ENCODE measurements at regions not wholly inside any gene's neighbourhood (a gene's known extent, or its start where the extent isn't known, plus 50 kb on each side); places are given as distances from the start of the nearest gene placed in this dataset.
A peak's percentile ranks its signal among the peaks of the same experiment; 100 is the strongest.

DNA sequence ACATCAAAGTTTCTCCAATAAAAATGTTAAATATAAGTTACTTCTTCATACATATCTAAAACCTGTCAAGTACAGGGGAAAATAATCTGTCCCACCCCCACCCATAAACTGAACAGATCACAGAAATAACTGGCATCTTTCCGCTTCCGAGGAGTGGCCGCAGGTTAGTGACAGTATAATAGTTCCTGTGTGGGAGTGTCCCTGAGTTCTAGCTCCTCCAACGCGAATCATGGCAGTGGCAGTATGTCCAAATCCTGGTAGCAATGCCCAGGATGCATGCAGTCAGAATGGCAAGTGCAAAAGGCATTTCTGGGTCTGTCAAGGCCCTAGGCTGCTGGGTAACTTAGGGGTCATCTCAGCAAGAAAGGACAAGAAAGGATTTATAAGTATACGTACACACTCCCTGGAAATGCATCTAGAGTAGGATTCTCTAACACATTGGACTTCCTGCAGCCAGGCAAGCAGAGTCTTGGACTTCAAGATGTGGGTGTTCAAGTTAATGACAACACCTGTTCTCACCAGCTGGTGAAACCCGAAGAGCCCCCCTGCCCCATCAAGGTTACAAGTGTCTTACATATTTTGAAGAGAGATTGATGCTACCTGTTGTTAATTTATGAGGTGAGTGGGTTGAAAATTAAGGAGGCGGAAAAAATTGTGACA, 94.4 kb upstream of the COL1A2 start:
- Histone ChIP-seq H3K9me3 (ENCODE audit: control insufficient read depth, insufficient read depth, low read depth, low read length) (no peaks in the 10 kb centered on the region), H3K4me3 (ENCODE audit: low read depth, low read length) (no peak overlapping the region), H3K27ac (ENCODE audit: extremely low read depth, low read depth, low read length) (no peak overlapping the region), H3K4me1 (ENCODE audit: control insufficient read depth, insufficient read depth, low read length) (no peaks in the 10 kb centered on the region; the same call in 1 of the 2 replicates), H3K36me3 (ENCODE audit: control insufficient read depth in 2 of 2, insufficient read depth in 1 of 2, low read length in 2 of 2) (no peaks in the 10 kb centered on the region)
- ChIA-PET POLR2A (no interaction called here), CTCF (interaction anchor here (0.7 to 8.4 kb wide), 7 partner anchors 10 to 1390 kb away, joined by 3 to 52 read pairs (median 4); partner anchors contain the start of gene COL1A2)
- TF ChIP-seq ZNF529 (tag by site-specific recombination; IDR thresholded peaks at IDR 0.05; ENCODE audit: insufficient replicate concordance) (no peak), ZNF654 (tag by site-specific recombination; IDR thresholded peaks at IDR 0.05; ENCODE audit: low read depth) (no peak), KLF1 (tag by site-specific recombination; IDR thresholded peaks at IDR 0.05) (no peak), ZNF747 (tag by site-specific recombination; IDR thresholded peaks at IDR 0.05) (no peak), ZNF16 (tag by site-specific recombination; IDR thresholded peaks at IDR 0.05; ENCODE audit: low read depth) (no peak), ZNF335 (tag by site-specific recombination; conservative IDR thresholded peaks at IDR 0.05) (no peak)
- TF ChIP-seq, protein P1, sequence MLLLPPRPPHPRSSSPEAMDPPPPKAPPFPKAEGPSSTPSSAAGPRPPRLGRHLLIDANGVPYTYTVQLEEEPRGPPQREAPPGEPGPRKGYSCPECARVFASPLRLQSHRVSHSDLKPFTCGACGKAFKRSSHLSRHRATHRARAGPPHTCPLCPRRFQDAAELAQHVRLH (tag by site-specific recombination; IDR thresholded peaks at IDR 0.05), result no peak

DNA sequence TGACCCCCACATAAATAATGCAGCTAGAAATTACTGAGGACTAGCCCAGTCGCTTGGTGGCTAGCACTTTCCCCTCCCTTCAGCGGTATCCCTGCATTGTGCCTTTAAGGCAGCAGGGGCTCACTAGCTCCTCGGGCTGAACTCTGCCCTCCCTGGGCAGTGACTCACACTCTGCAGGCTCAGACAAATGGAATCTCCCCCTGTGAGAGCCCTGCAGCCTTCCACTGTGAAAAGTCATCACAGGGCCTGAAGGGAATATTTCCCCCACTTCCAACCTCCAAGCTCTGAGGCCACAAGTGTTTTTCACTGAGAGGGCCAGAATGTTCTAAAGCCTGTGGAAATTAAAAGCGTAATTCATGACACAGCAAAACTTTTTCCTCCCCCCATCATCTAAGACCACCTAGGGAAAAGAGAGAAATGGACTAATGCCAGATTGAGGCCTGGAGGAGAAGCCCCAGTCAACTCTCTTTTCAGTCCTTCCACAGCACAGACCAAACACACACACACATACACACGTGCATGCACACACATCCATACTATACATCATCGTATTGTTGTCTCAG, 93.6 kb upstream of the COL1A2 start:
- ChIA-PET POLR2A (no interaction called here), CTCF (interaction anchor here (0.7 to 8.4 kb wide), 7 partner anchors 10 to 1389 kb away, joined by 3 to 52 read pairs (median 5); partner anchors contain the start of gene COL1A2)
- no peak overlapping the region for H3K27ac ChIP-seq (ENCODE audit: extremely low read depth, low read depth, low read length)
- H3K4me3 ChIP-seq (ENCODE audit: low read depth, low read length), result no peak overlapping the region
- no peaks in the 10 kb centered on the region for H3K36me3 ChIP-seq (ENCODE audit: control insufficient read depth in 2 of 2, insufficient read depth in 1 of 2, low read length in 2 of 2)
- no peaks in the 10 kb centered on the region; the same call in 1 of the 2 replicates for H3K4me1 ChIP-seq (ENCODE audit: control insufficient read depth, insufficient read depth, low read length)
- no peaks in the 10 kb centered on the region for H3K9me3 ChIP-seq (ENCODE audit: control insufficient read depth, insufficient read depth, low read depth, low read length)
- no peak for TF ChIP-seq ZNF132 (tag by site-specific recombination; IDR thresholded peaks at IDR 0.05; ENCODE audit: borderline replicate concordance)
- no peak for TF ChIP-seq ZNF548 (tag by site-specific recombination; IDR thresholded peaks at IDR 0.05)
- no peak for TF ChIP-seq ZNF202 (tag by site-specific recombination; IDR thresholded peaks at IDR 0.05; ENCODE audit: borderline replicate concordance)
- no peak for TF ChIP-seq ZSCAN16 (tag by site-specific recombination; IDR thresholded peaks at IDR 0.05)
- TF ChIP-seq ZNF2 (tag by site-specific recombination; IDR thresholded peaks at IDR 0.05), result no peak
- no peak for TF ChIP-seq ZFP37 (tag by site-specific recombination; IDR thresholded peaks at IDR 0.05)
- TF ChIP-seq ZNF530 (tag by site-specific recombination; IDR thresholded peaks at IDR 0.05; ENCODE audit: low read depth), result no peak
- no peak for TF ChIP-seq ZNF16 (tag by site-specific recombination; IDR thresholded peaks at IDR 0.05; ENCODE audit: low read depth)
- no peak for TF ChIP-seq ZNF24 (tag by site-specific recombination; IDR thresholded peaks at IDR 0.05)
- no peak for TF ChIP-seq MEIS1 (CRISPR knock-in tag; IDR thresholded peaks at IDR 0.05; ENCODE audit: borderline replicate concordance)
- TF ChIP-seq YY2 (tag by site-specific recombination; IDR thresholded peaks at IDR 0.05), result no peak
- TF ChIP-seq, protein P2, sequence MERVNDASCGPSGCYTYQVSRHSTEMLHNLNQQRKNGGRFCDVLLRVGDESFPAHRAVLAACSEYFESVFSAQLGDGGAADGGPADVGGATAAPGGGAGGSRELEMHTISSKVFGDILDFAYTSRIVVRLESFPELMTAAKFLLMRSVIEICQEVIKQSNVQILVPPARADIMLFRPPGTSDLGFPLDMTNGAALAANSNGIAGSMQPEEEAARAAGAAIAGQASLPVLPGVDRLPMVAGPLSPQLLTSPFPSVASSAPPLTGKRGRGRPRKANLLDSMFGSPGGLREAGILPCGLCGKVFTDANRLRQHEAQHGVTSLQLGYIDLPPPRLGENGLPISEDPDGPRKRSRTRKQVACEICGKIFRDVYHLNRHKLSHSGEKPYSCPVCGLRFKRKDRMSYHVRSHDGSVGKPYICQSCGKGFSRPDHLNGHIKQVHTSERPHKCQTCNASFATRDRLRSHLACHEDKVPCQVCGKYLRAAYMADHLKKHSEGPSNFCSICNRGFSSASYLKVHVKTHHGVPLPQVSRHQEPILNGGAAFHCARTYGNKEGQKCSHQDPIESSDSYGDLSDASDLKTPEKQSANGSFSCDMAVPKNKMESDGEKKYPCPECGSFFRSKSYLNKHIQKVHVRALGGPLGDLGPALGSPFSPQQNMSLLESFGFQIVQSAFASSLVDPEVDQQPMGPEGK (tag by site-specific recombination; IDR thresholded peaks at IDR 0.05), result no peak
- TF ChIP-seq ZSCAN30 (tag by site-specific recombination; IDR thresholded peaks at IDR 0.05), result no peak
- TF ChIP-seq, protein P3, sequence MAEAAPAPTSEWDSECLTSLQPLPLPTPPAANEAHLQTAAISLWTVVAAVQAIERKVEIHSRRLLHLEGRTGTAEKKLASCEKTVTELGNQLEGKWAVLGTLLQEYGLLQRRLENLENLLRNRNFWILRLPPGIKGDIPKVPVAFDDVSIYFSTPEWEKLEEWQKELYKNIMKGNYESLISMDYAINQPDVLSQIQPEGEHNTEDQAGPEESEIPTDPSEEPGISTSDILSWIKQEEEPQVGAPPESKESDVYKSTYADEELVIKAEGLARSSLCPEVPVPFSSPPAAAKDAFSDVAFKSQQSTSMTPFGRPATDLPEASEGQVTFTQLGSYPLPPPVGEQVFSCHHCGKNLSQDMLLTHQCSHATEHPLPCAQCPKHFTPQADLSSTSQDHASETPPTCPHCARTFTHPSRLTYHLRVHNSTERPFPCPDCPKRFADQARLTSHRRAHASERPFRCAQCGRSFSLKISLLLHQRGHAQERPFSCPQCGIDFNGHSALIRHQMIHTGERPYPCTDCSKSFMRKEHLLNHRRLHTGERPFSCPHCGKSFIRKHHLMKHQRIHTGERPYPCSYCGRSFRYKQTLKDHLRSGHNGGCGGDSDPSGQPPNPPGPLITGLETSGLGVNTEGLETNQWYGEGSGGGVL (tag by site-specific recombination; IDR thresholded peaks at IDR 0.05), result no peak
- TF ChIP-seq, protein P4, sequence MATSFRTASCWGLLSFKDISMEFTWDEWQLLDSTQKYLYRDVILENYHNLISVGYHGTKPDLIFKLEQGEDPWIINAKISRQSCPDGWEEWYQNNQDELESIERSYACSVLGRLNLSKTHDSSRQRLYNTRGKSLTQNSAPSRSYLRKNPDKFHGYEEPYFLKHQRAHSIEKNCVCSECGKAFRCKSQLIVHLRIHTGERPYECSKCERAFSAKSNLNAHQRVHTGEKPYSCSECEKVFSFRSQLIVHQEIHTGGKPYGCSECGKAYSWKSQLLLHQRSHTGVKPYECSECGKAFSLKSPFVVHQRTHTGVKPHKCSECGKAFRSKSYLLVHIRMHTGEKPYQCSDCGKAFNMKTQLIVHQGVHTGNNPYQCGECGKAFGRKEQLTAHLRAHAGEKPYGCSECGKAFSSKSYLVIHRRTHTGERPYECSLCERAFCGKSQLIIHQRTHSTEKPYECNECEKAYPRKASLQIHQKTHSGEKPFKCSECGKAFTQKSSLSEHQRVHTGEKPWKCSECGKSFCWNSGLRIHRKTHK (tag by site-specific recombination; IDR thresholded peaks at IDR 0.05), result no peak
- TF ChIP-seq ZNF366 (tag by site-specific recombination; conservative IDR thresholded peaks at IDR 0.05), result no peak
- no peak for TF ChIP-seq ZNF114 (tag by site-specific recombination; IDR thresholded peaks at IDR 0.05)
- 0 out of 2 replicates have a peak, but pooled peaks have one; percentile 29 for TF ChIP-seq IKZF3 (tag by site-specific recombination; IDR thresholded peaks at IDR 0.05)
- no peak for TF ChIP-seq ZNF341 (tag by site-specific recombination; IDR thresholded peaks at IDR 0.05; ENCODE audit: low read depth)
- TF ChIP-seq GLIS1 (tag by site-specific recombination; IDR thresholded peaks at IDR 0.05), result peak; percentile 69
- TF ChIP-seq SP7 (tag by site-specific recombination; IDR thresholded peaks at IDR 0.05), result no peak
- no peak for TF ChIP-seq ZNF324 (tag by site-specific recombination; IDR thresholded peaks at IDR 0.05)
